ENCODE measurements at regions not wholly inside any gene's neighbourhood (a gene's known extent, or its start where the extent isn't known, plus 50 kb on each side); places are given as distances from the start of the nearest gene placed in this dataset.

DNA sequence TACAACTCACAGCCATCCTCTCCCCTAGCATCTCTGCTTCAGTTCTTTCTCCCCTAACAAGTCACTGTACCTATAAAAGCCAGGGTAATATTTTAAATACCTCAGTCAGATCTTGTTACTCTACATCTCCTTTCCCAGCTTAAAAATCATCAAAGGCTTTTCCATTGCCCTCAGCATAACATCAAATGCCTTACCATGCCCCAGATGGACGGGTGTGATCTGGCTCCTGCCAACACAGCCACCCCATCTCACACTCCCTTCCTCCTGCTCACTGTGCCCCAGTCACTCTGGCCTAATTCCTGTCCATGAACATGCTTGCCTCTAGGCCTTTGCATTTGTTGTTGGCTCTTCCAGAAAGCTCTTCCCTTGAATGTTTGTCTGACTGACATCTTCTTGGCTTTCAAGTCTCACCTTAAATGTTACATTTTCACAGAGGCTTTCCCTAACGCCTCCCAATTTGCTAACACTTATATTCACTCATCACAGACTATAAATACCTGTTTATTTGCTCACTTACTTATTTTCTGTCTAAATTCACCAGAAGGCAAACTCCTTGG lies 640.9 kb downstream of the NYAP2 start:
- no peak for DNase-seq
- Mint-ChIP-seq H3K27ac (no peak overlapping the region), H3K4me1 (peaks cover 6% of the 10 kb centered on the region), H3K36me3 (no peaks in the 10 kb centered on the region), H3K4me3 (no peak overlapping the region), H3K9me3 (no peaks in the 10 kb centered on the region), H3K27me3 (peaks cover 55% of the 10 kb centered on the region)

- peaks cover 66% of the 10 kb centered on the region for H3K27me3 Mint-ChIP-seq
- no peak overlapping the region for H3K27ac Mint-ChIP-seq
- H3K4me1 Mint-ChIP-seq: peaks cover 7% of the 10 kb centered on the region
- peaks cover 2% of the 10 kb centered on the region for H3K9me3 Mint-ChIP-seq
- no peak for DNase-seq
- no peak overlapping the region for H3K4me3 Mint-ChIP-seq
- H3K36me3 Mint-ChIP-seq: no peaks in the 10 kb centered on the region
Observed at GRCh38 chr2:226037526-226037925, 638.0 kb downstream of the NYAP2 start.

DNA sequence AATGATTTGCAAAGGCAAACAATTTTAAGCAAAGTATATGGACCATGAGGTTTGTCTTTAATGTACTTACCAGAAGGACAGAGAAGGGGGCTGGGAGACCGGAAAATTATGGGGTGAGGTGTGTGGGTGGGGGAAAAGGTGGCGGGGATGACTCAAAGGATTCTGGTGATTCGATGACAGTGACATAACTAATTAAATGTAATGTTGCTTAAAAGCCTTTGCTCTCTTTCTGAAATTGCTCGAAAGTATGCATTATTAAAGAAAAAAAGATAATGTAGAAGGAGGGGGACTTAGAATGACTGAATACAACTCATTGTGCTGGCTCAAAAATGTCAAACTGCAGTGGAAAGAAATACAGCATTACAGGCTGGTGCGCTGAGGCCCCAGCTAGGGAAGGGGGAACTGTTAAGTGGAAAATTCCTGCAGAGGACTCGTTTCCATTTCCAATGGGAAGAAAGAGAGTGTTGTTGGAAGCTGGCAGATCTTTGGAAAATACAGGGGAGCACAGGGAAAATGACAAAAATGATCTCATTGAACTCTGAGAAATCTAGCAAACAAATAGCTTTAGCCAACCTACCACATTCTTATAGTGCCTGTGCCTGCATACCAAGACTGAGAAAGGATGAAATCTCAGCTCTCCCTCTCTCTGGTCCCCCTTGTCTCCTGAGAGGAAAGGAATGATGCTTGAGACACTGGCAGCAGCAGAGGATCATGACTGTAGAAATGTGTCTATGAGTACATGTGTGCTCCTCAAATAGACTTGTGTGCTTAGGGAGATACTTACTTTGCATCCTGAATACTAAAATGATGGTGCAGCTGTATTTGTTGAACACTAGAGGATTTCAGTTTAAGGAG lies 632.4 kb downstream of the NYAP2 start:
- peak overlapping the region; percentile 78 for H3K4me3 Mint-ChIP-seq
- H3K27me3 Mint-ChIP-seq: peaks cover 78% of the 10 kb centered on the region
- DNase-seq: peak; percentile 62
- peaks cover 28% of the 10 kb centered on the region for H3K4me1 Mint-ChIP-seq
- peaks cover 2% of the 10 kb centered on the region for H3K9me3 Mint-ChIP-seq
- H3K27ac Mint-ChIP-seq: peak overlapping the region; percentile 81
- H3K36me3 Mint-ChIP-seq: no peaks in the 10 kb centered on the region

DNA sequence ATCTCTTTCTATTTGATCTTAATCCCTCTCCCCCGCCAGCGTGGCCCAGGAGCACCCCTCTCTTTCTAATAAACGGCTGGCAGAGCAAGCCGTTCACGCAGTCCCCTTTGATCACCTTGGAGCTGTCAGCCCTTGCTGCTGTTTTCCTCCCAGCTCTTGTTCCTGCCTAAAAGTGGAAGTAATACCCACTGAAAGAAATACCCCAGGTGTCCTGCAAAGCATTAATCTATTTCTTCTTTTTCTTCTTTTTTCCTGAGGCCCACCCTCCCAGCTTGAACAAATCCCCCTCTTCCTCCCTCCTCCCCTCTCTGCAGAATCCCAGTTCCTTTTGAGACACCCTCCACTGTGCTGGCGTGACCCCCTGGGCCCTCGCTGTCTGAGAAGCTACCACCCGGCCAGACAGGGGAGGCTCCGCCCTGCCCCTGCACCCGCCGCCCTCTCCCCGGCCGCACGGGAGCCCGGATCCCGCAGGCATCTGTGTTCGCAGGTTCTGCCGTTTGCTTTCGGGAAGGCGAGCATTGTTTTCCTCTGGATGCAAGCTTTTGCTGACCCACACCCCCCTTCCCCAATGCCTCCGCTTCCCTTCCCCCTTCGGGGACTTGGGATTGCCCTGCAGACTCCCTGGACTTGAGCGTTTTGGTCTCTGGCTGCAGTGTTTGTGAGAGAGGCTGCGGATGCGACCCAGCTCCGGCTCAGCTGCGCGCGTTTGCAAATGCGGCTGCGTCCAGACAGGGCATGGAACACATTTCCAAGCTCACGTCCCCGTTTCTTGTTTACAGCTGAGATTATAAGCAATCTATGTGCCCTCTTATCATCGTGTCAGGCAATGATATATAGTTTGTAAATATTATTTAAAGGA lies 631.5 kb downstream of the NYAP2 start:
- no peaks in the 10 kb centered on the region for H3K36me3 Mint-ChIP-seq
- H3K4me1 Mint-ChIP-seq: peaks cover 26% of the 10 kb centered on the region
- peak overlapping the region; percentile 81 for H3K27ac Mint-ChIP-seq
- peaks cover 2% of the 10 kb centered on the region for H3K9me3 Mint-ChIP-seq
- peak overlapping the region; percentile 78 for H3K4me3 Mint-ChIP-seq
- DNase-seq: peak; percentile 48
- peaks cover 71% of the 10 kb centered on the region for H3K27me3 Mint-ChIP-seq

- no peaks in the 10 kb centered on the region for H3K36me3 Mint-ChIP-seq
- peak overlapping the region; percentile 78 for H3K4me3 Mint-ChIP-seq
- H3K27ac Mint-ChIP-seq: no peak overlapping the region
- H3K27me3 Mint-ChIP-seq: peaks cover 64% of the 10 kb centered on the region
- peaks cover 21% of the 10 kb centered on the region for H3K4me1 Mint-ChIP-seq
- no peak for DNase-seq
- H3K9me3 Mint-ChIP-seq: peaks cover 2% of the 10 kb centered on the region
Observed at GRCh38 chr2:226030369-226030768, 630.9 kb downstream of the NYAP2 start.

DNA sequence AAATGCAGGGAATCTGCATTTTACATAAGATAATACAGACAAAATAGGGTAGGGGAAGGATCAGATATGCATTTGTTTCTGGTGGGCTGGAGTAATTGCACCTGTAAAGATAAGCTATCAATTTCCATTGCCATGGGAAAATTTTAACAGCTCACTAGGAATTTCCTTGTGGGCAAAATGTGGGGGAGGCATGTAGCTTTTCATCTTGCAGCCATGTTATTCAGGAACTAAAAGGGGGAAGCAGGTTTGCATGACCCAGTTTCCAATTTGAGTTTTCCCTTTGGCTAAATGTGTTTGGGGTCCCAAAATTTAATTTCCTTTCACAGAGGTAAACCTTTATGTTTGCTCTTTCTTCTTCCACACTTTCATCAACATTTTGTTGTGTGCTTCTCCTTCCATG lies 624.4 kb downstream of the NYAP2 start:
- no peak overlapping the region for H3K27ac Mint-ChIP-seq
- no peak overlapping the region for H3K4me3 Mint-ChIP-seq
- peaks cover 26% of the 10 kb centered on the region for H3K27me3 Mint-ChIP-seq
- H3K9me3 Mint-ChIP-seq: peaks cover 5% of the 10 kb centered on the region
- DNase-seq: no peak
- peaks cover 3% of the 10 kb centered on the region for H3K36me3 Mint-ChIP-seq
- peaks cover 3% of the 10 kb centered on the region for H3K4me1 Mint-ChIP-seq

- Mint-ChIP-seq H3K27ac (no peak overlapping the region), H3K36me3 (peaks cover 4% of the 10 kb centered on the region), H3K4me1 (peaks cover 3% of the 10 kb centered on the region), H3K9me3 (peaks cover 6% of the 10 kb centered on the region), H3K27me3 (peaks cover 22% of the 10 kb centered on the region), H3K4me3 (no peak overlapping the region)
- no peak for DNase-seq
Observed at GRCh38 chr2:226023383-226023782, 623.9 kb downstream of the NYAP2 start.

DNA sequence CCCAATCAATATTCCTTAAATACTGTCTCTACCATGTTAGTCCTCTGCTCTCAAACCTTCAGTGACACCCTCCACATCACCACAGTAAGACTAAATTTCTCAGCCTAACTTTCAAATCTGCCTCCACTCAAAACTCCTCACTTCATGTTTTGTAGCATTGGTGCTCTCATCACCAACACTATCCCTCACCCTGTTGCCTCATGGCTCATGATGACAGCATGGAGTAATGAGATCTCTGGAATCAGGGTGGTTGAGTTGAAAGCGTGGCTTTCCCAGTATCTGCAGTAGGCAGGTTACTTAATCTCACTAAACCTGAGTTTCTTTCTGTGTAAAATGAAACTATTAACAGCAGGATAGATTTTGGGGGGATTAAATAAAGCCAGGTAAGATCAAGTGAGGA lies 621.4 kb downstream of the NYAP2 start:
- H3K9me3 Mint-ChIP-seq: peaks cover 8% of the 10 kb centered on the region
- H3K27ac Mint-ChIP-seq: no peak overlapping the region
- no peaks in the 10 kb centered on the region for H3K4me1 Mint-ChIP-seq
- H3K4me3 Mint-ChIP-seq: no peak overlapping the region
- peaks cover 4% of the 10 kb centered on the region for H3K36me3 Mint-ChIP-seq
- H3K27me3 Mint-ChIP-seq: peaks cover 25% of the 10 kb centered on the region
- DNase-seq: no peak

GRCh38 chr2:226020176-226020575 lies 620.7 kb downstream of the NYAP2 start:
- no peak overlapping the region for H3K4me3 Mint-ChIP-seq
- no peak overlapping the region for H3K27ac Mint-ChIP-seq
- peaks cover 27% of the 10 kb centered on the region for H3K27me3 Mint-ChIP-seq
- no peaks in the 10 kb centered on the region for H3K4me1 Mint-ChIP-seq
- peaks cover 4% of the 10 kb centered on the region for H3K36me3 Mint-ChIP-seq
- no peak for DNase-seq
- peaks cover 8% of the 10 kb centered on the region for H3K9me3 Mint-ChIP-seq

DNA sequence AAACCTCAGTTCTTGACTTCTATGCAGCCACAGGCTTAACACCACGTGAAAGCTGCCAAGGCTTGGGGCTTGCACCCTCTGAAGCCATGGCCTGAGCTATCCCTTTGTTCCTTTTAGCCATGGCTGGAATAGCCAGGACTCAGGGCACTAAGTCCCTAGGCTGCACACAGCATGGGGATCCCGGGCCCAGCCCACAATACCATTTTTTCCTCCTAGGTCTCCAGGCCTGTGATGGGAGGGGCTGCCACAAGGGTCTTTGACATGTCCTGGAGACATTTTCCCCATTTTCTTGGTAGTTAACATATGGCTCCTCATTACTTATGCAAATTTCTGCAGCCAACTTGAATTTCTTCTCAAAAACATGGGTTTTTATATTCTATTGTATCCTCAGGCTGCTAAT lies 619.1 kb downstream of the NYAP2 start:
- Mint-ChIP-seq H3K27me3 (peaks cover 19% of the 10 kb centered on the region), H3K9me3 (peaks cover 8% of the 10 kb centered on the region), H3K36me3 (peaks cover 4% of the 10 kb centered on the region), H3K27ac (no peak overlapping the region), H3K4me3 (no peak overlapping the region), H3K4me1 (no peaks in the 10 kb centered on the region)
- DNase-seq: no peak

- Mint-ChIP-seq H3K27me3 (peaks cover 15% of the 10 kb centered on the region), H3K4me1 (no peaks in the 10 kb centered on the region), H3K9me3 (peaks cover 8% of the 10 kb centered on the region), H3K36me3 (peaks cover 4% of the 10 kb centered on the region), H3K27ac (no peak overlapping the region), H3K4me3 (no peak overlapping the region)
- no peak for DNase-seq
Observed at GRCh38 chr2:226017537-226017936, 618.0 kb downstream of the NYAP2 start.

- no peak for DNase-seq
- Mint-ChIP-seq H3K9me3 (peaks cover 8% of the 10 kb centered on the region), H3K27ac (no peak overlapping the region), H3K36me3 (peaks cover 4% of the 10 kb centered on the region), H3K4me1 (no peaks in the 10 kb centered on the region), H3K27me3 (peaks cover 17% of the 10 kb centered on the region), H3K4me3 (no peak overlapping the region)
Observed at GRCh38 chr2:226017107-226017506, 617.6 kb downstream of the NYAP2 start.

GRCh38 chr2:226011716-226012450 lies 612.4 kb downstream of the NYAP2 start:
- no peak for DNase-seq
- no peak overlapping the region for H3K4me3 Mint-ChIP-seq
- no peaks in the 10 kb centered on the region for H3K9me3 Mint-ChIP-seq
- peaks cover 19% of the 10 kb centered on the region for H3K27me3 Mint-ChIP-seq
- H3K36me3 Mint-ChIP-seq: no peaks in the 10 kb centered on the region
- no peak overlapping the region for H3K27ac Mint-ChIP-seq
- H3K4me1 Mint-ChIP-seq: no peaks in the 10 kb centered on the region

- no peak for DNase-seq
- Mint-ChIP-seq H3K27me3 (no peaks in the 10 kb centered on the region), H3K36me3 (no peaks in the 10 kb centered on the region), H3K4me3 (no peak overlapping the region), H3K4me1 (no peaks in the 10 kb centered on the region), H3K27ac (no peak overlapping the region), H3K9me3 (no peaks in the 10 kb centered on the region)
Observed at GRCh38 chr2:226002438-226002837, 602.9 kb downstream of the NYAP2 start.

DNA sequence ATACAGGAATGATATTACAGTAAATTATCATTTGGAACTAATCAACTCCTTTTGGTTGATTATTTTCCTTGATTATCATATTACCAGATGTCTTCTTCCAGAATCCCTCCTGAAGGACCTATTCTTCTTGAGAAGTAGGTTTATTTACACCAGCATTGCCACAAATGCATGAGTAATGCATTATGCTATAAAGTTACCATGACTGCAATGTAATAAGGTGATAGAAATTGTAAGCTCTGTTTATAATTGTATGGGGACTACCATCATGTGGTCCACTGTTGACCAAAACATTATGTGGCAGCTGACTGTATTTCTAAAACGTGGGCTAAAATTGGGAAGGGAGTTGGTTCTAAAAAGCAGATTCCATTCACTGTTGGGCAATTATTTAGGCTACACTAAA lies 602.2 kb downstream of the NYAP2 start:
- no peaks in the 10 kb centered on the region for H3K36me3 Mint-ChIP-seq
- DNase-seq: no peak
- no peaks in the 10 kb centered on the region for H3K27me3 Mint-ChIP-seq
- no peak overlapping the region for H3K27ac Mint-ChIP-seq
- no peaks in the 10 kb centered on the region for H3K4me1 Mint-ChIP-seq
- no peaks in the 10 kb centered on the region for H3K9me3 Mint-ChIP-seq
- no peak overlapping the region for H3K4me3 Mint-ChIP-seq

All from activated naive CD8-positive, alpha-beta T cell treated with anti-CD3 and anti-CD28 coated beads for 36 hours (primary cell).